ENCODE measurements at regions not wholly inside any gene's neighbourhood (a gene's known extent, or its start where the extent isn't known, plus 50 kb on each side); places are given as distances from the start of the nearest gene placed in this dataset.

GRCh38 chr1:185581020-185581419 is 153.2 kb upstream of the HMCN1 start:
- no peak for DNase-seq (ENCODE audit: low read depth in 4 of 4, low spot score in 1 of 4)

GRCh38 chr1:185578293-185578692 is 155.9 kb upstream of the HMCN1 start:
- no peak for DNase-seq (ENCODE audit: low read depth in 4 of 4, low spot score in 1 of 4)

- DNase-seq (ENCODE audit: low read depth in 4 of 4, low spot score in 1 of 4): no peak
Observed at GRCh38 chr1:185574139-185574875, 159.9 kb upstream of the HMCN1 start.

GRCh38 chr1:185573677-185574076 is 160.5 kb upstream of the HMCN1 start:
- no peak for DNase-seq (ENCODE audit: low read depth in 4 of 4, low spot score in 1 of 4)

GRCh38 chr1:185573162-185573561 is 161.0 kb upstream of the HMCN1 start:
- DNase-seq (ENCODE audit: low read depth in 4 of 4, low spot score in 1 of 4): no peak

DNA sequence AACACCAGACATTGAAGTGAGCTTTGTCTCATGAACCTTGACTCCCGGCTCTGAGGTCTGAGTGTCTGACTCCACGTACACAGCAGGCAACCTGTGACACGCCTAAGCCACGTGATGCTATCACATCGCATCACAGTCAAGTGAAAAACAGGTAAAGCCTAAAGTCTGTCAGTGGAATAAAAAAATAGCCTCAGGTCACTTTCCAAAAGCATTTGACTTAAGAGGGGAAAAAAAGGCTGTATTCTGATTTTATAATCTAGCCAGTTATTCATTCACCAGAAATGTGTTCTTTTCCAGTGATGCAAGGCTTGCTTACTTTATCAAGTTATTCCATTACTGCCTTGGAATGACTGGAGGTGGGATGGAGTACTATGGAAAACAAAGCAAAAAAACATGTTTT is 163.2 kb upstream of the HMCN1 start:
- DNase-seq (ENCODE audit: low read depth in 4 of 4, low spot score in 1 of 4): no peak

GRCh38 chr1:185568155-185569123 is 165.8 kb upstream of the HMCN1 start:
- DNase-seq (ENCODE audit: low read depth in 4 of 4, low spot score in 1 of 4): no peak

DNA sequence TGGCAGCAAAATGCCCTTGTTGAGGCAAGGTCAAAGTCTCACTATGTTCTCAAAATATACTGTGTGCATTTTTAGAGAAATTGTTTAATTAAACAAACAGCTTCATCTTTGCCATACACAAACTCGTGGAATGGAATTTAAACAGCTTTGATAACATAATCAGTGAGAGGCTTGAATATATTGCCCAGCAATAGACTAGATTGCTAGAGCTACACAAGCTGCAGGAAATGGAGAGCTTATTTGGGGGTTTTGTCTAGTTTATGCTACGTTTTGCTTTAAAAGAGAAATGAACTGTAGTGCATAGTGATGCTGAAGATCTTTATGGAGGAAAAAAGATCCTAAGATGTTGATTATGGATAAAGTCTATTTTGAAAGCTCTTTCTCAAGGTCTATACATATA is 166.8 kb upstream of the HMCN1 start:
- DNase-seq (ENCODE audit: low read depth in 4 of 4, low spot score in 1 of 4): no peak

- peak in 1 of 4 experiments; percentile 9 for DNase-seq (ENCODE audit: low read depth in 4 of 4, low spot score in 1 of 4)
Observed at GRCh38 chr1:185566995-185567394, 167.2 kb upstream of the HMCN1 start.

- no peak for DNase-seq (ENCODE audit: low read depth in 4 of 4, low spot score in 1 of 4)
Observed at GRCh38 chr1:185565302-185565701, 168.9 kb upstream of the HMCN1 start.

DNA sequence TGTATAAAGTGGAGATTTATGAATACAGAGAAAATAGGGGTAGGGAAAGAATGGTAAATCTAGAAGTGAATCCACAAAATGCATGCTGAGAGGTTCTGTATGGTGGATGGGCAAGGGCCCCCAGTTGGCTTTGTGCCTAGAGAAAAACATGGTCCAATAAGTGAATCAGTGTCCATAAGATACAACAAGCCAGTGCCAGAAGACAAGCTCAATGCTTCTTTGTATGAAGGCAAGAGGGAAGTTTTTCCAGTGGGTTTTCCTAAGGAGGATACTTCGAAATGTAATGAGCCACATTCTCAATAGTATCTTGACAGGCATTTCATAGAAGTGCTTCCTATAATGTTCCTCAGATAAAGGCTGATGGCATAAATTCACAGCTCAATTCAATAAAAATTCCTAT is 169.4 kb upstream of the HMCN1 start:
- DNase-seq (ENCODE audit: low read depth in 4 of 4, low spot score in 1 of 4): no peak

- no peak for DNase-seq (ENCODE audit: low read depth in 4 of 4, low spot score in 1 of 4)
Observed at GRCh38 chr1:185562461-185563359, 171.5 kb upstream of the HMCN1 start.

GRCh38 chr1:185561629-185562028 is 172.6 kb upstream of the HMCN1 start:
- no peak for DNase-seq (ENCODE audit: low read depth in 4 of 4, low spot score in 1 of 4)

DNA sequence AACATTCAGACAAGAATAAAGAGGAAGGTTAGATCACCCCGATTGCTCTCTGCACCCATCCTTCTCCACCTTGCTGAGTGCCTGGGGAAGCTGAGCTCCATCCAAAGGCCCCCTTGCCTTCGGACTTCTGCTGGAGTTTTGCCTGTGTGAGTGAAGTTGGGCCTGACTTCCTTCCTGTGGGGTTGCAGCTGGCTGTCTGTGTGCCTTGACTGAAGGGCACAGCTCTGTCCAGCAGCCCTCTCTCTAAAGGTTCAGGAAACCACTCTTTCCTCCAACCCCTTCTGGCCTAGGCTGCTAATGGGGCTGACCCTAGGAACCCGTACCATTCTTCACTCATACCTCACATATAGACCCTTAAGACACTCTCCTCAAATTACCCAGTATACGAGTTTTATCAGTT is 173.4 kb upstream of the HMCN1 start:
- DNase-seq (ENCODE audit: low read depth in 4 of 4, low spot score in 1 of 4): no peak

DNA sequence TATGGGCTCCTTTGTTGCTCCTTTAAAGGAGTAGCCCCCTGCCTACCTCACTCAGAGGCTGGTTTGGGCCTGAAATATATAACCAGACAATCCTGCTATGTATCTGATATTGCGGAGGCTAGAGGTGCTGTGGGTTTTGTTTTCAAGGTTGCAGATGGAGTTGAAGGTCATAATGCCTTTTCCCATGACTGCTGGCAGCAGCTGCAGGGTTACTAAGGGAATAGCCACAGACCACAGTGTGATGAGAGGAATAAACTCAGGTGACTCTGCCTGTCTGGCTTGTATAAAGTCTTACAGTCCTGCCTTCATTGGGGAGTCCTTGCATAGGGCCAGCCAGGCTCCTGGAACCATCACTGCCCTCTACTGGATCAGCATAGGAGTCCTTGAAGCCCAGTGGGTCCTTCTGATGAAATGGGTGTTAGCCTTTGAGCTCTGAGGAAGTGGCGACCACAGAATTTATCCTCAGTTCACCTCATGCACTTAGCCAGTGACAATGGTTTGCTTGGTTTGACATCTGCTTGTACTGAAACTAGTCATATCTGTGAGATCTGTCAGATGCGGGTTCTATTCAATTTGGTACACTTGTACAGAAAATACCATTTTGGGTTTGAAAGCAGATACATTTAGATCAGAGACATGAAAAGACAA is 174.4 kb upstream of the HMCN1 start:
- DNase-seq (ENCODE audit: low read depth in 4 of 4, low spot score in 1 of 4): peak in 1 of 4 experiments; percentile 12

GRCh38 chr1:185559151-185559550 is 175.0 kb upstream of the HMCN1 start:
- no peak for DNase-seq (ENCODE audit: low read depth in 4 of 4, low spot score in 1 of 4)

GRCh38 chr1:185556561-185556960 is 177.6 kb upstream of the HMCN1 start:
- DNase-seq (ENCODE audit: low read depth in 4 of 4, low spot score in 1 of 4): no peak

GRCh38 chr1:185555743-185556142 is 178.4 kb upstream of the HMCN1 start:
- no peak for DNase-seq (ENCODE audit: low read depth in 4 of 4, low spot score in 1 of 4)

GRCh38 chr1:185551008-185551407 is 183.2 kb upstream of the HMCN1 start:
- no peak for DNase-seq (ENCODE audit: low read depth in 4 of 4, low spot score in 1 of 4)

DNA sequence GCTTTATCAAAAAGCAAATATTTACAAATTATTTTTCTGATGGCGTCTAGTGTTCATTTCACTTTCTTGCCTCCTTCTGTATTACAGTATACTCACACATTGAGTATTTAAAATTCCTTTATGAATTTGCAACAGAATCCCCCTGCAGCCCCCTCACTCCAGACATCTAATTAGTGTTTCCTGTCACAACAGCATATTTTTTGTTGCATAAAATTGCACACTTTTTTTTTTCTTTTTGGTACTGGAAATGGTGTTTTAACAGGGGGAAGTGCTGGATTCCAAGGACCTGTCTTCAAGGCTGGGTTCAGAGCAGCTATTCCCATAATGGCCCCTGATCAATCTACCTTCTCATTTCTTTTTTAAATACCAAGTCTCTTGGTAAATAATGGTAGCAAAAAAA is 184.3 kb upstream of the HMCN1 start:
- DNase-seq (ENCODE audit: low read depth in 4 of 4, low spot score in 1 of 4): no peak

- DNase-seq (ENCODE audit: low read depth in 4 of 4, low spot score in 1 of 4): no peak
Observed at GRCh38 chr1:185546029-185546428, 188.2 kb upstream of the HMCN1 start.

All from stimulated activated CD4-positive, alpha-beta T cell treated with anti-CD3 and anti-CD28 coated beads, Interleukin-1b, Interleukin-23, amount 100 ng/mL, for 24 hours (primary cell).